ENCODE measurements at regions not wholly inside any gene's neighbourhood (a gene's known extent, or its start where the extent isn't known, plus 50 kb on each side); places are given as distances from the start of the nearest gene placed in this dataset.

- H3K27me3 ChIP-seq (replicated peaks; ENCODE audit: insufficient read depth), result no peaks in the 10 kb centered on the region
- DNase-seq (ENCODE audit: low spot score), result no peak
- H3K36me3 ChIP-seq, result no peaks in the 10 kb centered on the region
- no peaks in the 10 kb centered on the region for H3K4me1 ChIP-seq (replicated peaks)
- intact Hi-C loops (cut with DNase I), result no loop called here
- H3K4me3 ChIP-seq, result no peak overlapping the region
- no peak overlapping the region for H3K27ac ChIP-seq
- TF ChIP-seq POLR2AphosphoS5 (IDR thresholded peaks at IDR 0.05), result no peak
- 46% methylated on average over 3 of the region's 3 CpGs for WGBS
- no peaks in the 10 kb centered on the region for H3K9me3 ChIP-seq
Observed at GRCh38 chrX:106300656-106301055, 132.6 kb downstream of the PWWP3B start.

DNA sequence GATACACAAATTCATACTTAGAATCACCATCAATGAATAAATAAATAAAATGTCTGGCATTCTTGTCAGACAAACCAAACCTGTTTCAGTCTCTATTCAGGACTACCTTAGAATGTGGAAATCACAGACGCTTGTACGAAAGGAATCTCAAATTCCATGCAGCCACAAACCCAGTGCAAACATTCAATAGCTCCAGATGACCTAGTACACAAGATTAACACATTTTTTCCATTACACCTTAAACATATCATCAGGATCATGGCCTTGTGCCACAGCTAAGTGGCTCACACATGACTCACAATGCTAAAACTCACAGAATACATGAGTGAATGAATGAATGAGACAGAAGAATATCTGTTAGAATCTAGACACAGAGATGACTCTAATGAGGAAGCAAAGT is 134.2 kb downstream of the PWWP3B start:
- H3K36me3 ChIP-seq, result no peaks in the 10 kb centered on the region
- intact Hi-C loops (cut with DNase I), result no loop called here
- no peak for DNase-seq (ENCODE audit: low spot score)
- no CpG with 5 or more reads among the region's 2 CpGs for WGBS
- TF ChIP-seq CTCF (IDR thresholded peaks at IDR 0.05) (no peak), POLR2AphosphoS5 (IDR thresholded peaks at IDR 0.05) (no peak), POLR2A (IDR thresholded peaks at IDR 0.05) (no peak)
- no peaks in the 10 kb centered on the region for H3K9me3 ChIP-seq
- H3K4me1 ChIP-seq (replicated peaks), result no peaks in the 10 kb centered on the region
- H3K27ac ChIP-seq, result no peak overlapping the region
- no peaks in the 10 kb centered on the region for H3K27me3 ChIP-seq (replicated peaks; ENCODE audit: insufficient read depth)
- H3K4me3 ChIP-seq, result no peak overlapping the region

GRCh38 chrX:106306391-106306947 is 138.4 kb downstream of the PWWP3B start:
- 95% methylated on average over 7 of the region's 7 CpGs for WGBS
- intact Hi-C loops (cut with DNase I), result no loop called here
- TF ChIP-seq POLR2AphosphoS5 (IDR thresholded peaks at IDR 0.05) (no peak), CTCF (IDR thresholded peaks at IDR 0.05) (no peak), POLR2A (IDR thresholded peaks at IDR 0.05) (no peak)

GRCh38 chrX:106323357-106323756 is 155.3 kb downstream of the PWWP3B start:
- Histone ChIP-seq H3K36me3 (no peaks in the 10 kb centered on the region), H3K9me3 (no peaks in the 10 kb centered on the region), H3K27ac (no peak overlapping the region), H3K4me3 (no peak overlapping the region), H3K4me1 (replicated peaks) (no peaks in the 10 kb centered on the region), H3K27me3 (replicated peaks; ENCODE audit: insufficient read depth) (no peaks in the 10 kb centered on the region)
- TF ChIP-seq CTCF (IDR thresholded peaks at IDR 0.05) (no peak), POLR2A (IDR thresholded peaks at IDR 0.05) (no peak), POLR2AphosphoS5 (IDR thresholded peaks at IDR 0.05) (no peak)
- intact Hi-C loops (cut with DNase I), result no loop called here
- DNase-seq (ENCODE audit: low spot score), result no peak

More at GRCh38 chrX:106306391-106306947, 138.4 kb downstream of the PWWP3B start:
- H3K9me3 ChIP-seq, result no peaks in the 10 kb centered on the region
- no peak overlapping the region for H3K4me3 ChIP-seq
- H3K27ac ChIP-seq, result no peak overlapping the region
- H3K27me3 ChIP-seq (replicated peaks; ENCODE audit: insufficient read depth), result no peaks in the 10 kb centered on the region
- no peaks in the 10 kb centered on the region for H3K36me3 ChIP-seq
- DNase-seq (ENCODE audit: low spot score), result no peak
- H3K4me1 ChIP-seq (replicated peaks), result no peaks in the 10 kb centered on the region

DNA sequence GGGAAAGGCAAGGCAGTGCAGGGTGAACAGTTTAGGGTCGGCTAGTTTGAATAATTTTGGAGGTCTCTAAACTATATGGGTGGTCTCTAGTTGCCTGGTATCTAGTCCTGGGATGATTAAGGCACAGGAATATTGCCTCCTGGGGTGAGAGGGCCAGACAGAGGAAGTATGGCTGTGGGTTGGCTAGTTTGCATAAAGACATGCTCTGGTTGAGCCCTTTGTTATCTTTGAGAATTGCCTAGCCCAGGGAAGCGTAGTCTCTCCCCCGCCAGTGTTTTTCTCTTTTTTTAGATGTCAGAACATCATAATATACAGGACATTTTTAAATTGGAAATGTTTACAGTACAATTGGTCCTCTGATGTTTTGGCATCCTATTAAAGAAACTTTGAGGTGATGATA is 163.5 kb downstream of the PWWP3B start:
- H3K4me1 ChIP-seq (replicated peaks), result no peaks in the 10 kb centered on the region
- 65% methylated on average over 3 of the region's 3 CpGs for WGBS
- DNase-seq (ENCODE audit: low spot score), result no peak
- H3K4me3 ChIP-seq, result no peak overlapping the region
- H3K27ac ChIP-seq, result no peak overlapping the region
- no peaks in the 10 kb centered on the region for H3K27me3 ChIP-seq (replicated peaks; ENCODE audit: insufficient read depth)
- no peak for TF ChIP-seq POLR2A (IDR thresholded peaks at IDR 0.05)
- TF ChIP-seq CTCF (IDR thresholded peaks at IDR 0.05), result no peak
- TF ChIP-seq POLR2AphosphoS5 (IDR thresholded peaks at IDR 0.05), result no peak
- H3K36me3 ChIP-seq, result no peaks in the 10 kb centered on the region
- intact Hi-C loops (cut with DNase I), result no loop called here
- H3K9me3 ChIP-seq, result no peaks in the 10 kb centered on the region
